ENCODE measurements at regions not wholly inside any gene's neighbourhood (a gene's known extent, or its start where the extent isn't known, plus 50 kb on each side); places are given as distances from the start of the nearest gene placed in this dataset.

DNA sequence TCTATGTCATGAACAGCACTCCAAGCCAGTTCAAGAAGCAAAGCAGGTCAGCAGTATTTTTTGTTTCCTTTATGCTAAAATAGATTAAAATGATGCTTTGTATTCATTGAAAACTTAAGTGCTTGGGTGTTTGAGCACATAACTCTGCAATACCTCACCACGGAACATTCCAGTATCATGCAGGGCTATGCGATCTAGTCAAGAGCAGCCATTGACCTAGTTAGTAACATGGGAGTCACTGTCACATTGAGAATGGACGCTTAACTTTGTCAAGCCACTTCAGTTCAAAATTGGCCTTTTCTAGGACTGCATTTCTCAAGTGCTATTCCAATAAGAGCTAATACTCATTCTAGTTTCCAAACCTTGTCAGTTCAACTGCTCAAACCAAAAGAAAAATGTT is 160.1 kb upstream of the FSTL5 start:
- TF ChIP-seq POLR2AphosphoS5 (IDR thresholded peaks at IDR 0.05) (no peak), POLR2A (IDR thresholded peaks at IDR 0.05) (no peak), EP300 (IDR thresholded peaks at IDR 0.05) (no peak)
- TF ChIP-seq, protein P1, sequence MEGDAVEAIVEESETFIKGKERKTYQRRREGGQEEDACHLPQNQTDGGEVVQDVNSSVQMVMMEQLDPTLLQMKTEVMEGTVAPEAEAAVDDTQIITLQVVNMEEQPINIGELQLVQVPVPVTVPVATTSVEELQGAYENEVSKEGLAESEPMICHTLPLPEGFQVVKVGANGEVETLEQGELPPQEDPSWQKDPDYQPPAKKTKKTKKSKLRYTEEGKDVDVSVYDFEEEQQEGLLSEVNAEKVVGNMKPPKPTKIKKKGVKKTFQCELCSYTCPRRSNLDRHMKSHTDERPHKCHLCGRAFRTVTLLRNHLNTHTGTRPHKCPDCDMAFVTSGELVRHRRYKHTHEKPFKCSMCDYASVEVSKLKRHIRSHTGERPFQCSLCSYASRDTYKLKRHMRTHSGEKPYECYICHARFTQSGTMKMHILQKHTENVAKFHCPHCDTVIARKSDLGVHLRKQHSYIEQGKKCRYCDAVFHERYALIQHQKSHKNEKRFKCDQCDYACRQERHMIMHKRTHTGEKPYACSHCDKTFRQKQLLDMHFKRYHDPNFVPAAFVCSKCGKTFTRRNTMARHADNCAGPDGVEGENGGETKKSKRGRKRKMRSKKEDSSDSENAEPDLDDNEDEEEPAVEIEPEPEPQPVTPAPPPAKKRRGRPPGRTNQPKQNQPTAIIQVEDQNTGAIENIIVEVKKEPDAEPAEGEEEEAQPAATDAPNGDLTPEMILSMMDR (IDR thresholded peaks at IDR 0.05): no peak
